A172 (cell line): ENCODE measurements at regions not wholly inside any gene's neighbourhood (a gene's known extent, or its start where the extent isn't known, plus 50 kb on each side); places are given as distances from the start of the nearest gene placed in this dataset.

Experiments
- DNase-seq: peaks from one replicate; pipeline ENCODE4 v3.0.0-alpha.2; 2015; ENCODE audit warnings: low spot score

GRCh38 chr10:121099592-121099991, 248.4 kb downstream of the WDR11 start:
- DNase-seq, result no peak

DNA sequence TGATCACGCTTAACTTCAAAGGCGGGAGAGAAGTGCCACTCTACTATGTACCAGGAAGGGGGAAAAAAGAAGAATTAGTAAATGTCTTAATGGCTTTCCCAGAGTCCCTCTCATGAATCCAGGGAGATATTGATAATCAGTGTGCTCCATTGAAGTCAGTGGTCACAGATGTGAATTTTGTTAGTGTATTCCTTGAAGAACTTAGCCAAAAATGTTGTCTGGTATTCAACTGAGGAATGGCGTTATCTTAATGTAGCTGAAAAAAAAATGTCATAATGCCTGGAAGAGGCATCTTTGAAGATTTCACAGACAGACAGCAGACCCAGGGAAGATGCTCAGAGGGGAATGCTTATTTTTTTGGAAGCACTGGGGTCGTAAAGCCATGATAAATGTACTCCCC, 250.4 kb downstream of the WDR11 start:
- DNase-seq, result no peak

- no peak for DNase-seq
These were observed 251.5 kb downstream of the WDR11 start for GRCh38 chr10:121102706-121103105.

DNA sequence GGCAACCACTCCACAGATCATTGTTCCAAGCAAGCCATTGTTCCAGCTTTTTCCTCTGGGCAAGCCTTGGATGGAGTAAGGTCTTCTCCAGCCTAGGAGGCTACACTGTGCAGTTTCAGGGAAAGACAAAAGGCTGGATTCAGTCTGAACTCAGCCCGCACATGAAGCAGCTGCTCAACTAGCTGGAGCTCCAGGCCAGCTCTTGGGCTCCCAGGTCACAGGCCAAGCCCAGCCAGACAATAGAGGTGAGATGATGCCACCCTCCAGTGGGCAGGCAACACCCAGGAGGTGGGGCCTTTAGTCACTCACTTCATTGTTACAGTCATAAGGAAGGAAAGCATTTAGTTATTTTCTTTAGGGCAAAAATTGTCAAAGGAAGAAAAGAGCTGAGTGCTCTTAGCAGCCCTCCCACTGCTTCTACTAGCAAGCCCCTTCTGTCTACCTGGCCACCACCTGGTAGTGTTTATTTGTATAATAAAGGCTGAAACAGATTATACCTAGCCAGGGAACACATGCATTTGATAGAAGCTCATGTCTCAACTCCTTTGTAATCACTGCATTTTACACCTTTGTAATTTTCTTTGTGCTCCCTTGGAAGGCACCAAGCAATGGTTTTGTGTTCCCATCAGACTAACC, 253.4 kb downstream of the WDR11 start:
- DNase-seq, result no peak

DNA sequence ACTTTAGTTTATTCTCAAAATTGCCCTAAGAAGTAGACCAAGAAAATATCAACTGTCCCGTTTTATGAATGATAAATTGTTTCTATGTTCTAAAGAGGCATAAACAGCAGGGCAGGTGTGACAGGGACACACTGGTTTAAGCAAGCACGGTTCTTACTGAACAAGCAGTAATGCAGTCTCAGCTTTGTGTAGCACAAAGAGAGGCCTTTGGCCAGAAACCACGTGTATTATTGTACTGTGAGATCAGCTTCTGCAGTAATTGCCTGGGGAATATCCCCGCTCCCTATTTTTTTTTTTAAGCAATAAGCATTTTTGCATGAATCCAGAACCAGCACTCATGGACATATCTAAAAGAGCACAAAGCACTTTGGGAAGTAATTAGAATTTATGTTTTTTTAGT, 255.4 kb downstream of the WDR11 start:
- no peak for DNase-seq

GRCh38 chr10:121108051-121108450, 256.9 kb downstream of the WDR11 start:
- DNase-seq, result no peak

- DNase-seq, result no peak
These were observed 259.2 kb downstream of the WDR11 start for GRCh38 chr10:121110369-121110768.

DNA sequence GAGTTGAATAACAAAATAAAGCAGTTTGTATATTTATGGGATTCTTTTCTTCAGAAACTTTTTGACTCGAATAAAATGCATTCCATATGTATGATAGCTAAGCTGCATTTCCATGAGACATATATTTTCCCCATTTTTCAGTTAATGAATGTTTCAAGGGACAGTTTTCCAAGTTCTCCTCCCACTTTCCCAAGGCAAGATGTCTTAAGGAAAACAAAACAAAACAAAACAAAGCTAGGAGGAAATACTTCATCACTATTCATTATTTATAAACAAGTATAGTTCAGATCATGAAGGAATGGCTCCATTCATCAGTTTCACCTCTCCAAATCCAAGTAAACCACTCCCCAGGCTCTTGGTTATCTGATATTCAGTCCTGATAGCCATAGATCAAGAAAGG, 261.0 kb downstream of the WDR11 start:
- DNase-seq, result no peak

DNA sequence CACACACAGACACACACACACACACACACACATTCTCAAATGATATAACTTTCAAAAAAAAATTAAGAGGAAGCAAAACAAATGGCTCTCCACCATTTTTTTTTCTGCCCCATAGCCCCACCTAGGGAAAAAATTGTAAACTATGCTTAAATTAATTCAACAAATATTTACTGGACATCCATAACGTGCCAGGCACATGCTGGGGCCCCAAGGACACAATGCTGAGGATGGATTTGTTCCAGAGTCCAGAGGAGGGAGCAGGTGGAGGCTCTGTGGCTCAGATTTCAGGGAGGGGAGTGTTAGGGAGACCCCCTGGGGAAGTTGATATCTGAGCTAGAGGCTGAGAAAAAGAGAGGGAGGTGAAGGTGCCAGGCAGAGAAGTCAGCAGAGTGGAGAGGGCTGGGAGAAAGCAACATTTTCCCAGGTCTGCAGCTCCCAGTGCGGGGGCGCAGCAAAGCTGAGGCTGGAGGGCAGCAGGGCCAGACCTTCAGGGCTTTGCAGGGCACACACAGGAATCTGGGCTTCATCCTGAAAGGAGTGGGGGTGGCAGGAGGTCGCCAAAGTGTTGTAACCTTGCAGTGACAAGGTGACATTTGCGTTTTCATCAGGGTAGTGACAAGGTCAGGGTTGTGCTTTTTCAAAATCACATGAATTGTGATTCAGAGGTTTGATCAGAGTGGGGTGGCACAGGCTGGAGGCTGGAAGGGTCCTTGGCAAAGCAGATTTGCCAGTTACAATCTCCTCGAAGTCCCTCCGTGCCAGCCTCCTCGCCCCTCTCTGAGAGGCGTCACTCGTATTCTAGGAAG, 261.6 kb downstream of the WDR11 start:
- no peak for DNase-seq

- DNase-seq, result no peak
These were observed 262.2 kb downstream of the WDR11 start for GRCh38 chr10:121113385-121113696.

- DNase-seq, result no peak
These were observed 262.7 kb downstream of the WDR11 start for GRCh38 chr10:121113911-121114310.

DNA sequence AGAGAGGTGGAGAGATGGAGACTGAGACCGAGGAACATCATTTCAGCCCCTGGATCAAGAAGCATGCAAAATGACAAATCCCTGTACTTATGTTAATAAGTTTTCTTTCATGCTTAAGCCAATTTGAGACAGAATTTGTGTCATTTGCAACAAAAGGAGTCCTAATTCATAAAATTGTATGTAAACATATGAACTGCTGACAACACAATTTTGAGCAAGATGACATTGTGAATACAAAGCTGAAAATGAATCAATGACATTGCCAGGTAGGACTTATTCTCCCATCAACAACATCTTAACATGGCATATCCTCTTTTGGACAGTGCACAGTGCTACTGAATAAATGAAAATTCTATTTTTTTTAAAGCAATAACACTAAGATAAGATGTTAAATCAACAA, 264.0 kb downstream of the WDR11 start:
- no peak for DNase-seq

GRCh38 chr10:121121462-121121861, 270.3 kb downstream of the WDR11 start:
- DNase-seq, result no peak

DNA sequence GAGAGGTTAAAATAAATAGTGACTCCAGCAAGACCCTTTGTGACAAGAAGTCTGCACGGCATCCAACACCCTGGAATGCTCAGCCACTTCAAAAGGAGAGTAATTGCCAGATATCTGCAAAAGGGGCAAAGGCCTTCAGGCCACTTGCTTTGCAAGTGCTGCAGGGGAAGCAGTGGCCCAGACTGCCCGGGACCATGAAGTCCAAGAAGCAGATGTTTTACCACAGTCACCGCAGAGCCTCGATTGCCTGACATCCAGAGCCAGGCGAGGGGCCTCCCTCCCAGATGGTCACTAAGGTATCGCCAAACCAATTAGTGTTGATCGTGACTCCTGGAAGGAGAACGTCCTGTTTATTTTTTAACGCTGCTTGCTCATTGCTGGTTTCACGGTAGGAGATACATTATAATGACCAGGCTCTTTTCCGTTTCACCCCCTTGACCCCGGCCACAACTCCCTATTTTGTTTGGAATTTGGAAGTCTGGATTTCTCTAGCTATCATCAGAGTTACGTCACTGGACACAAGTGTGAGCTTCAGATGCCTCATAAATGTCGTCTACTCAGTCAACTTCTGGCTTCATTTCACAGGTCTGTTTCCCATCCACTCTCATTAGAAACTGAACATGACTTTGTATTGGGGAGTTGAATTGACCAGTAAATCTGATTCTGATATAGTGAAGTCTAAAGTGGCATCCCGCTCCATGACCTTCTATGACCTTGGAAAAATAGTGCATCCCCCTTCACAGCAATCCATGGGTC, 276.2 kb downstream of the WDR11 start:
- DNase-seq, result no peak

DNA sequence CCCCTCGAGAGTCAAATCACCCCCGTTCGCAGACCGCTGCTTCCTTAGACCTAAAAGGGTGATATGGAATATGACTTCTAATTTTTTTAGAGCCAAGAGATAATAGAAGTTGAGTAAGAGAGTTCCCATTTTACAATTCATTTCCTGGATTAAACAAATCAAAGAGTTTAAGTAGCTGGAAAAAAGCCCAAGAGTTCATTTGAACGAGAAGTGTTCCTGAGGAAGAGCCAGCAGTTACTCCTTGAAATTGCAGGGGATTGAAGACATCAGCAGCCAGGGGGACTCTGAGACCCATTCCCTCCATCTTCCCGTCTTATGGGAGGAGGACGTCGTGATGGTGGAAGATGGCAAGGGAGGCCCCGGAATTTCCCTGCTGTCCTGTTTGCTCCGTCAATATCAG, 277.0 kb downstream of the WDR11 start:
- DNase-seq, result no peak

DNA sequence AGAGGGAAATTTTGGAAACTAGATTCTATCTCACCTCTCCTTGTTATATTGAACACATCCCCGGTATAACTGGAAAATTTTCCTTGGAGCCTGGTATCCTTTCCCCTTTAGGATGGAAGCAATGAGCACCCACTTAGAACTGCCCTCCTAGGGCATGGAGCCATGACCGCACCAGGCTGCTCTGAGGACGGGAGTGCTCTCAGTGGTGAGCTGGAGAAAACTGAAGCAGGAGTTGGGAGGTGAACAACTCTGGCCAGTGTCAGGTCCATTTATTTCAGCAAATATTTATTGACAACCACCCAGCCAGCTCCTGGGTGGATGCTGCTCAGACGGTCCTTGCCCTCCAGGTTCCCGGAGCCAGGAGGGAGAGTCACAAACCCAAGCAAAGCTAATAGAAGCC, 278.1 kb downstream of the WDR11 start:
- DNase-seq, result no peak

GRCh38 chr10:121130382-121130781, 279.2 kb downstream of the WDR11 start:
- no peak for DNase-seq

- DNase-seq, result no peak
These were observed 279.9 kb downstream of the WDR11 start for GRCh38 chr10:121131014-121131413.

DNA sequence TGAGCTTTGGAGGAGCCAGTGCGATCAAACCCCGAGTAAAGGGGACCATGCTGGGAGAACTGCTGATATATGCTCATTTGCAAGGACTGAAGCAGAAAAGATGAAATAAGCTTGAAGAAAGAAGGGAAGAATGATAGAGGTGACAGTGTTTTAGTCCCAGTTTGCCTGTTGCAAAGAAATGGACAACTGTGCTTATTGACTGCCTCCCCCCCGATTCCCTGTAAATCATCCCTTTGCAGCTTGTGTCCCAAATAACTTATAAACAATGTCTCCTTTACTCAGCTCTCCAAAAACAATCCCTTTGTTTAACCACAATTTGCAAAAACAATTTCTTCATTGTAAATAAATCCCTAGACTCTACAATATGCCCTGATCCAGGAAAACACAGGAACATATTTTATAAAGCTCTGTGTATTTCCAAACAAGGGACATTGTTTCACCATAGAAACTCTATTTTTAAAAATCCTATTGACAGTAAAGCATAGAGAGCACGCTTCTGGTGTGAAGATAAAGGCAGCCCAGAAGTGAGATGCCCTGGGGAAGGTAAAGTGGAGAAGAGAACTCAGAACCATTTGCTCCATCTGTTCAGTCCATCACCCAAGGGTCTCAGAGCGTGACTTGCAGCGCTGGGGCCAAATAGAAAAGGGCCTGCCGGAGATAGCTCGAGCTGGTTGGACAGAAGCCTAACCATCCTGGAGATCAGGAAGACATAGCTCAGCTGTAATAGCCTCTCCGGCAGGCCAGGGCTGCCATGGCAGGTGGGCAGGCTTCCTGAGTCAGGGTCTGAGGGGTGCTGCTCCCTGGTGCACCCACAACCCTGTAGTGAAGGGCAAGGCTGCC, 280.5 kb downstream of the WDR11 start:
- no peak for DNase-seq

GRCh38 chr10:121132273-121132672, 281.1 kb downstream of the WDR11 start:
- no peak for DNase-seq

GRCh38 chr10:121133901-121134300, 282.7 kb downstream of the WDR11 start:
- DNase-seq, result no peak

DNA sequence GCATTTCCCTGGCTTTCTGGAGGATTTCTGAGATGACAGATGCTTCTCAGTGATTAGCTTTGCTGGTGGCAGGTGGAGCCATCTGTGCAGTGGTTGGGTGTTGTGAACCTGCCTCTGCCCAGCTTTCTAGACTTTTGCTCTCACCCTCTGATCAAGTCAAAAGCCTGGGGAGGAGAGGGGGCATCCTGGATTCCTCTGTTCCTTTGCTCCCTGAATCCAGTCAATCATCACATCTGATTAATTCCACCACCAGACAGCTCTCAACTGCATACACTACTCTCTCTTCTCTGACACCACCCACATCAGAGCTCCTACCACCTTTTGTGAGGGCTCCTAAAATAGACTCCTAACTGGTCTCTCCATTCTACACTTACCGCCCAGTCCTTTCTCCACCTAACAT, 283.5 kb downstream of the WDR11 start:
- DNase-seq, result no peak
